H1 (cell line): ENCODE measurements at regions not wholly inside any gene's neighbourhood (a gene's known extent, or its start where the extent isn't known, plus 50 kb on each side); places are given as distances from the start of the nearest gene placed in this dataset.

Experiments
- ATF2 ChIP-seq: IDR thresholded peaks from 2 replicates; pipeline ENCODE4 v1.6.1; 2012; ENCODE audit warnings: low read length, inconsistent platforms
- HDAC2 ChIP-seq, 2 experiments: fragments of 300-600 bp in 1 of 2; sonication (generic) in 1 of 2; IDR thresholded peaks; 2 replicates each; pipeline ENCODE4 v1.6.1; 2011 to 2012; ENCODE audit warnings: low read depth in 2 of 2, low read length in 2 of 2, mild to moderate bottlenecking in 2 of 2, moderate library complexity in 2 of 2, borderline replicate concordance in 1 of 2, inconsistent platforms in 1 of 2
- RXRA ChIP-seq: IDR thresholded peaks from 2 replicates; pipeline ENCODE4 v1.6.1; 2011; ENCODE audit warnings: low read depth, mild to moderate bottlenecking, low read length, moderate library complexity; ENCODE audit not compliant: insufficient read depth

- no peak for TF ChIP-seq ATF2
- TF ChIP-seq HDAC2 (IDR thresholded peaks at IDR 0.05; ENCODE audit: borderline replicate concordance in 1 of 2, low read depth in 2 of 2, low read length in 2 of 2) = no peak
- no peak for TF ChIP-seq RXRA
- TF ChIP-seq, all 59 proteins: peak for 0
Observed at GRCh38 chr9:73515216-73515615, 363.6 kb downstream of the ANXA1 start (continued).
